OCI-LY1 (cell line): ENCODE measurements at regions not wholly inside any gene's neighbourhood (a gene's known extent, or its start where the extent isn't known, plus 50 kb on each side); places are given as distances from the start of the nearest gene placed in this dataset.
"Not testable (repeated sequence)": the region's sequence is repeated elsewhere in the genome, so short reads cannot be mapped to it uniquely, and the experiment has no call there.

Experiments
- H2AFZ ChIP-seq: fragments of 200-600 bp; sonication (generic), shearing (Covaris generic); 2 replicates; pipeline ENCODE4 v1.6.0; 2014; ENCODE audit warnings: antibody characterized with exemption, mild to moderate bottlenecking, low read length
- H3F3A ChIP-seq: fragments of 200-600 bp; sonication (generic), shearing (Covaris generic); 2 replicates; pipeline ENCODE4 v1.6.0; 2014; ENCODE audit warnings: mild to moderate bottlenecking, antibody characterized with exemption, low read length, moderate library complexity; ENCODE audit not compliant: insufficient read depth
- H3K27ac ChIP-seq: fragments of 200-600 bp; sonication (generic); 2 replicates; pipeline ENCODE4 v1.5.1; 2014; ENCODE audit warnings: low read length, mixed run types, mild to moderate bottlenecking, low read depth; ENCODE audit not compliant: poor library complexity, severe bottlenecking
- H3K27me3 ChIP-seq: fragments of 200-600 bp; sonication (generic); 2 replicates; pipeline ENCODE4 v1.6.0; 2014; ENCODE audit warnings: antibody characterized with exemption, mild to moderate bottlenecking, low read length, moderate library complexity; ENCODE audit not compliant: insufficient read depth
- H3K36me3 ChIP-seq: fragments of 200-600 bp; sonication (generic); 2 replicates; pipeline ENCODE4 v1.6.1; 2014; ENCODE audit warnings: mild to moderate bottlenecking, antibody characterized with exemption, low read length, moderate library complexity, mixed read lengths; ENCODE audit not compliant: insufficient read depth
- H3K4me1 ChIP-seq: fragments of 200-600 bp; sonication (generic); 2 replicates; pipeline ENCODE4 v1.5.1; 2014; ENCODE audit warnings: mild to moderate bottlenecking, low read length, moderate library complexity; ENCODE audit not compliant: insufficient read depth, severe bottlenecking
- H3K4me2 ChIP-seq: fragments of 200-600 bp; sonication (generic), shearing (Covaris generic); 2 replicates; pipeline ENCODE4 v1.6.1; 2014; ENCODE audit warnings: low read length
- H3K4me3 ChIP-seq: fragments of 200-600 bp; sonication (generic); 2 replicates; pipeline ENCODE4 v1.5.1; 2014; ENCODE audit warnings: low read length, low read depth, mild to moderate bottlenecking, mixed read lengths; ENCODE audit not compliant: poor library complexity, severe bottlenecking
- H3K79me2 ChIP-seq: fragments of 200-600 bp; shearing (Covaris generic); 2 replicates; pipeline ENCODE4 v1.6.1; 2016; ENCODE audit warnings: mixed run types, low read length, mixed read lengths; ENCODE audit not compliant: insufficient read depth
- H3K9ac ChIP-seq: fragments of 200-600 bp; sonication (generic), shearing (Covaris generic); 2 replicates; pipeline ENCODE4 v1.6.1; 2014; ENCODE audit warnings: mild to moderate bottlenecking, low read length, mixed read lengths
- H3K9me2 ChIP-seq: fragments of 200-600 bp; sonication (generic), shearing (Covaris generic); 2 replicates; pipeline ENCODE4 v1.6.1; 2014; ENCODE audit warnings: low read depth, mild to moderate bottlenecking, low read length, mixed read lengths
- H3K9me3 ChIP-seq: fragments of 200-600 bp; shearing (Covaris generic); 2 replicates; pipeline ENCODE4 v1.6.1; 2014; ENCODE audit warnings: low read length, mixed read lengths
- H4K20me1 ChIP-seq: fragments of 200-600 bp; sonication (generic), shearing (Covaris generic); 2 replicates; pipeline ENCODE4 v1.6.0; 2016; ENCODE audit warnings: mild to moderate bottlenecking, low read length; ENCODE audit not compliant: insufficient read depth
- EZH2 ChIP-seq: fragments of 200-600 bp; sonication (generic), shearing (Covaris generic); IDR thresholded peaks from 2 replicates; pipeline ENCODE4 v1.8.0; 2017; ENCODE audit warnings: borderline replicate concordance, mixed run types, mild to moderate bottlenecking, antibody characterized with exemption, low read length, moderate library complexity, mixed read lengths
- TF ChIP-seq, protein P1 (sequence below): fragments of 200-600 bp; sonication (generic), shearing (Covaris generic); IDR thresholded peaks from 2 replicates; pipeline ENCODE4 v1.5.1; 2017; ENCODE audit warnings: mild to moderate bottlenecking, antibody characterized with exemption, low read length, moderate library complexity, mixed read lengths

DNA sequence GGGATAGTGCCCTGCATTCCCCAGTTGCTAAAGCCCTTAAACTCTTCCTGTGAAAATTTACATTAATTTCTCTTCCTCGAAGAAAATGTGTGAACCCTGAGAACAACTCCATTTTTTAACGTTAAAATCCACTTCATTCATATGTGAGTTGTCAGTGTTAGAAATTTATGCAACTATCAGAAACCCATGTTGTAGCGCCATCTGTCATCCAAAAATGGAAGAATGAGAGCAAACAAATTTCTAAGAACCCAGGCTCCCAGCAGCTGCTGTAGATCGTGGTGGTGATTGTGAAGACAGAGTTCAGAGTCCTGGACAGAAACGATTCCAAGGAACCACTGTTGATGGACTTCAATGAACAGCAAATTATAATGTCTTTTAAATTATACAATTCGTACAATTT, 179.7 kb upstream of the NDN start:
- Histone ChIP-seq H3K4me2 (no peak overlapping the region), H3K36me3 (no peaks in the 10 kb centered on the region), H3K4me3 (no peak overlapping the region), H3K9me3 (no peaks in the 10 kb centered on the region), H3K4me1 (no peaks in the 10 kb centered on the region), H3F3A (no peaks in the 10 kb centered on the region), H3K79me2 (no peaks in the 10 kb centered on the region), H3K27ac (no peak overlapping the region), H2AFZ (no peak overlapping the region), H3K9ac (no peak overlapping the region), H3K27me3 (no peaks in the 10 kb centered on the region), H4K20me1 (no peaks in the 10 kb centered on the region), H3K9me2 (no peaks in the 10 kb centered on the region)
- no peak for TF ChIP-seq EZH2
- TF ChIP-seq, protein P1, sequence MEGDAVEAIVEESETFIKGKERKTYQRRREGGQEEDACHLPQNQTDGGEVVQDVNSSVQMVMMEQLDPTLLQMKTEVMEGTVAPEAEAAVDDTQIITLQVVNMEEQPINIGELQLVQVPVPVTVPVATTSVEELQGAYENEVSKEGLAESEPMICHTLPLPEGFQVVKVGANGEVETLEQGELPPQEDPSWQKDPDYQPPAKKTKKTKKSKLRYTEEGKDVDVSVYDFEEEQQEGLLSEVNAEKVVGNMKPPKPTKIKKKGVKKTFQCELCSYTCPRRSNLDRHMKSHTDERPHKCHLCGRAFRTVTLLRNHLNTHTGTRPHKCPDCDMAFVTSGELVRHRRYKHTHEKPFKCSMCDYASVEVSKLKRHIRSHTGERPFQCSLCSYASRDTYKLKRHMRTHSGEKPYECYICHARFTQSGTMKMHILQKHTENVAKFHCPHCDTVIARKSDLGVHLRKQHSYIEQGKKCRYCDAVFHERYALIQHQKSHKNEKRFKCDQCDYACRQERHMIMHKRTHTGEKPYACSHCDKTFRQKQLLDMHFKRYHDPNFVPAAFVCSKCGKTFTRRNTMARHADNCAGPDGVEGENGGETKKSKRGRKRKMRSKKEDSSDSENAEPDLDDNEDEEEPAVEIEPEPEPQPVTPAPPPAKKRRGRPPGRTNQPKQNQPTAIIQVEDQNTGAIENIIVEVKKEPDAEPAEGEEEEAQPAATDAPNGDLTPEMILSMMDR: peak; percentile 54

DNA sequence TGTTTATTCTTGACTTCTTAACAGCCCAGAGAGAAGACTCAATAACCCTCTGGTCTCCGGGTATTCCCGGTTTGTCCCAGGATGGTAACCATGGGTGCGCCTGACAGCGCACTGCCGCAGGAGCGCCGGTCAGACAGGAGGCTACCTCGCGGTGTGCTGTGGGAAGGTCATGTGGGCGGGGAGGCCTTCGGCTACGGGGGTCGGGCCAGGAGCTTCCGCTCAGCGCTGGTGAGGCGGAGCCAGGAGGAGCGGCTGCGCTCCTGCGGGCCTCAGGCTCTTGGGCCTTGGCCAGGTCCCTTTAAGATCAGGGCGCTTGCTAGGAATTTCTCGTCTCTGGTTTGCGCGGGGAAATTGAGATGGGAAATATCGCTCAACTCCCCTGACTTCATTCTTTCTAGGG, 182.3 kb upstream of the NDN start:
- Histone ChIP-seq H3K4me3 (no peak overlapping the region), H3K4me1 (no peaks in the 10 kb centered on the region), H3F3A (no peaks in the 10 kb centered on the region), H3K79me2 (no peaks in the 10 kb centered on the region), H3K27ac (no peak overlapping the region), H3K27me3 (no peaks in the 10 kb centered on the region), H3K9me3 (no peaks in the 10 kb centered on the region), H3K4me2 (no peak overlapping the region), H3K9me2 (no peaks in the 10 kb centered on the region), H3K9ac (no peak overlapping the region), H4K20me1 (no peaks in the 10 kb centered on the region), H2AFZ (no peak overlapping the region), H3K36me3 (no peaks in the 10 kb centered on the region)
- no peak for TF ChIP-seq EZH2
- TF ChIP-seq, protein P1: no peak

DNA sequence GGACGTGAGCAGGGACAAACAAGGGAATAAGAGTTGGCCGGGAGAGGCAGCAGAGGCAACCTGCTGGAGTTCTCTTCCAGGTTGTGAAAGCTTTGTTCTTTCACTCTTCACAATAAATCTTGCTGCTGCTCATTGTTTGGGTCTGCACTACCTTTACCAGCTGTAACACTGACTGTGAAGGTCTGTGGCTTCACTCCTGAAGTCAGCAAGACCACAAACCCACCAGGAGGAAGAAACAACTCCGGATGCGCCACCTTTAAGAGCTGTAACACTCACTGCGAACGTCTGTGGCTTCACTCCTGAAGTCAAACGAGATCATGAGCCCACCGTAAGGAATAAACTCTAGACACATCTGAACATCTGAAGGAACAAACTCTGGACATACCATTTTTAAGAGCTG, 186.5 kb upstream of the NDN start:
- H3K79me2 ChIP-seq, H4K20me1 ChIP-seq, H3K9me3 ChIP-seq, H3K27me3 ChIP-seq, H3K9ac ChIP-seq, H3K4me1 ChIP-seq, H3K4me2 ChIP-seq, H3F3A ChIP-seq, H3K36me3 ChIP-seq, H2AFZ ChIP-seq, H3K27ac ChIP-seq, H3K9me2 ChIP-seq, H3K4me3 ChIP-seq: not testable (repeated sequence)

DNA sequence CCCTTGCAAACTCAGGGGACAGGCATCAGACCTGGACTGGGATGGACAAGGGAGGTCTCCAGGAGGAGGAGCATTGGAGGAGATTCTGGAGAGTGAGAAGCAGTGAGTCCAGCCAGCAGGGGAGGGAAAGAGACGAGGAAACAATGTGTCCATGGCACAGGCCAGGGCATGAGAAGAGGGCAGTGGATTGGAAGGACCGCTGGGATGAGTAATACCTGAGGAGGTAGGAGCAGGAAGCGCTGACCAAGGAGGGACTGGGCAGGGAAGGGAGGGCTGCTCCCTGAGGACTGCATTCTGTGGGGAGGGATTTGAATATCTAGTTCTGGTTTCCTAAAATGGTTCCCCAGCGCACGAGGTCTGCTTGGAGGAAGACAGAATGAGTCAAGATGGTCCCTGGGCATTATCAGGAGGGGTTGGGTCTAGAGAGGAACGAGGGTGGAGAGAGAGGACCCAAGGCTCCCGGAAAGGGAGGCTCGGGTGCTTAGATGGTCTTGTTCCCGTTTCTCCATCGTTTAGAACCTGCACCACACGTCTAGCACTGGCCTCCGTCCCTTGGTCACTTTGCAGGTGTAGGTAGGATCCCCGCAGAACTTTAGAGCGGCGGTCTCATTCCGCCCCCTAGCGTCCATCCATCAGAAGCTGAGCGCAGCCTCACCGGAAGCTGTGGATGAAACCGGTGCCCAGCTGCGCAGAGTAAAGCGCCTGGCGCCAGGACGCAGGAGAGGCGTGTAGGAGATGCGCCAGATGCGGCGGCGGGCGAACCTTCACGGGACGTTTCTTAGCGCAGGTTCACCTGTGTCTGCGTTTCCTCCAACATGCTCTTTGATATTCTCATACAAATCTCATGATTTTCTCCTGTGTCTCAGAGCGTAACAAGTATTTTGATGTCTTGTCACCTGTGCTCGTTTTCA, 190.7 kb upstream of the NDN start:
- no peak overlapping the region for H3K9ac ChIP-seq
- H3K27me3 ChIP-seq: no peaks in the 10 kb centered on the region
- H3K4me1 ChIP-seq: no peaks in the 10 kb centered on the region
- no peaks in the 10 kb centered on the region for H3F3A ChIP-seq
- H3K4me2 ChIP-seq: no peak overlapping the region
- H3K79me2 ChIP-seq: no peaks in the 10 kb centered on the region
- no peak overlapping the region for H2AFZ ChIP-seq
- no peaks in the 10 kb centered on the region for H4K20me1 ChIP-seq
- H3K9me2 ChIP-seq: no peaks in the 10 kb centered on the region
- H3K36me3 ChIP-seq: no peaks in the 10 kb centered on the region
- no peaks in the 10 kb centered on the region for H3K9me3 ChIP-seq
- TF ChIP-seq EZH2: no peak
- TF ChIP-seq, protein P1: peak; percentile 60
- H3K4me3 ChIP-seq: no peak overlapping the region
- H3K27ac ChIP-seq: no peak overlapping the region
